GM18867 (cell line): ENCODE measurements at regions not wholly inside any gene's neighbourhood (a gene's known extent, or its start where the extent isn't known, plus 50 kb on each side); places are given as distances from the start of the nearest gene placed in this dataset.

ENCODE experiments used
- ATAC-seq: cut with Tn5 transposase; IDR thresholded peaks from one replicate; pipeline ENCODE4 v1.9.1; 2021; ENCODE audit warnings: mild to moderate bottlenecking, moderate library complexity; ENCODE audit not compliant: unreplicated experiment

- no peak for ATAC-seq
Observed at GRCh38 chrX:4185086-4185485, 471.6 kb upstream of the PRKX start.

GRCh38 chrX:4182408-4182806, 469.0 kb upstream of the PRKX start:
- ATAC-seq = no peak

GRCh38 chrX:4181782-4182407, 468.4 kb upstream of the PRKX start:
- ATAC-seq = no peak

GRCh38 chrX:4179031-4179430, 465.6 kb upstream of the PRKX start:
- no peak for ATAC-seq

GRCh38 chrX:4175221-4175620, 461.8 kb upstream of the PRKX start:
- ATAC-seq = no peak

GRCh38 chrX:4173743-4174142, 460.3 kb upstream of the PRKX start:
- no peak for ATAC-seq

GRCh38 chrX:4151798-4152197, 438.3 kb upstream of the PRKX start:
- ATAC-seq = no peak

- ATAC-seq = no peak
Observed at GRCh38 chrX:4150259-4150658, 436.8 kb upstream of the PRKX start.

- no peak for ATAC-seq
Observed at GRCh38 chrX:4129626-4130025, 416.2 kb upstream of the PRKX start.

- ATAC-seq = no peak
Observed at GRCh38 chrX:4118666-4119530, 405.4 kb upstream of the PRKX start.

- no peak for ATAC-seq
Observed at GRCh38 chrX:4110964-4111363, 397.5 kb upstream of the PRKX start.

GRCh38 chrX:4094926-4095325, 381.5 kb upstream of the PRKX start:
- no peak for ATAC-seq

- no peak for ATAC-seq
Observed at GRCh38 chrX:4091046-4091760, 377.8 kb upstream of the PRKX start.

- no peak for ATAC-seq
Observed at GRCh38 chrX:4059893-4060292, 346.4 kb upstream of the PRKX start.

- ATAC-seq = no peak
Observed at GRCh38 chrX:4043951-4044350, 330.5 kb upstream of the PRKX start.

- no peak for ATAC-seq
Observed at GRCh38 chrX:4035874-4036273, 322.4 kb upstream of the PRKX start.

GRCh38 chrX:4028151-4028550, 314.7 kb upstream of the PRKX start:
- no peak for ATAC-seq

- no peak for ATAC-seq
Observed at GRCh38 chrX:4005281-4005680, 291.8 kb upstream of the PRKX start.

GRCh38 chrX:4004822-4005221, 291.4 kb upstream of the PRKX start:
- no peak for ATAC-seq

GRCh38 chrX:3994315-3994714, 280.9 kb upstream of the PRKX start:
- ATAC-seq = no peak

- no peak for ATAC-seq
Observed at GRCh38 chrX:3990569-3990968, 277.1 kb upstream of the PRKX start.
